ENCODE measurements at regions not wholly inside any gene's neighbourhood (a gene's known extent, or its start where the extent isn't known, plus 50 kb on each side); places are given as distances from the start of the nearest gene placed in this dataset.
A peak's percentile ranks its signal among the peaks of the same experiment; 100 is the strongest.

DNA sequence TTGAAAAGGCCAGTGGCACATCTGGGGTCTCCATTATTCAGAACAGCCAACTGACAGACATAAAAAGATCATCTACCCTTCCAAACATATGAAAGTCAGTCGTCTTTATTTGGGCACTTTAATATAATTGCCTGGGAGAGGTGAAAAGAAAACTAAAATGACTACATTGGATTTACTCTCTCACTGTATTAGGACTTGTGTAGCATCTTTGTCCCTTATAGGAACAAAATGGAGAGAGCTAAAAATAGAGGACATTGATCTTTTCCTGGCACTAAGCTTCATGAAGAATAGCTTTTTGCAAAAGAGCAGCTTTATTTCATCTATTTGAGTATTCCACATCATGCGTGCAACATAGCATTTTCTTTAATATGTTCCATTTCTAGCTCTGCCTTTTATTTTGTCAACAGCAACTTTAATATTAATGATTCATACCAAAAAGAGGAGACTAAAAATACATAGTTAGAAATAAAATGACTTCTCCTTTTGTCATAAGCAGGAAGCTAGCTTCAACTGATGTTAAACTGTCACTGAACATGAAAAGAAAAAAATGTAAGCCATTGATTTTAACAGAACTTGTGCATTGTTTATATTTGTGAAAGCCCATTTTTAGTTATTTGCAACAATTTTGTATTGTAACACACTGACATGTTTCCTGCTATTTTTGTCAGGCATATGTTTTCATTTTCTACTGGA, 254.6 kb downstream of the SEC23A start:
- no peak for ATAC-seq
- no peaks in the 10 kb centered on the region for H3K4me1 ChIP-seq
- no peak for DNase-seq
- H3K27ac ChIP-seq = no peak overlapping the region
- H3K27me3 ChIP-seq = no peaks in the 10 kb centered on the region
- no peaks in the 10 kb centered on the region for H3K9me3 ChIP-seq
- H3K4me3 ChIP-seq = no peak overlapping the region
- TF ChIP-seq POLR2A (IDR thresholded peaks at IDR 0.05) = no peak
- TF ChIP-seq CTCF (IDR thresholded peaks at IDR 0.05) = no peak
- 47 to 61% methylated on average over 2 of the region's 2 CpGs for WGBS, 2 donors
- no peaks in the 10 kb centered on the region for H3K36me3 ChIP-seq (replicated peaks in 1 of 2; ENCODE audit: insufficient read depth in 1 of 2, low read depth in 2 of 2)
- intact Hi-C loops (cut with DNase I) = no loop called here

- peak in 3 of 4 donors; percentile 14 to 52 (median 26) for DNase-seq
Measured at GRCh38 chr14:38847161-38847560, 255.9 kb downstream of the SEC23A start.

DNA sequence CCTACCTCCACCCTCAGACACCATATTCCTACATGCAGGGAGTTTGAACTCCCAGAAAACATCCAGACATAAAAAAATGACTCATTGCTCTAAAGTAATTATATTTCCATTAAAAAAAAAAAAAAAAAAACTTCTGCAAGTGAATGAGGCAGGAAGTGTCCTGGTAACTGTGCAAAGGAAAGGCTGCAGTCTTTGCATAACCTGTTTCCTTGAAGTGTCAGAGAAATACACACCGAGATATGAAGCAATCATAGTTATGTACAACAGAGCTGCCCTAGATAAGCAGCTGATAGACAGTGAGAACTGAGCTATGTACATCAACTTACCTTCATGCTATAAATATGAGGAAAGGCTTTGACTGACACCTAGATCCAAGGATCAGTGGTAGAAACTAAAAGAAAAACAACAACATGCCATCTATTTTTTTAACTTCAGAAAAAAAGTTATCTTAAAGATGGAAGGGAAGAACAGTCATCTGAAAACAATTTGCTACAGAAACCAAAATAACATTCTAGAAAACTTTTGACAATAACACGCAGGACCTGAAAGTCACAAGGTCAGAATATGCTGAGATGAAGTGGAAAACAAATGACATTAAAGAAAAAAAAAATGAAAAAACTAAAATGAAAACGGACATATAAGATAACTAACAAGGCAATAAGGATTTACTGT, 263.2 kb downstream of the SEC23A start:
- DNase-seq (no peak), ATAC-seq (no peak)
- Histone ChIP-seq H3K27ac (no peak overlapping the region), H3K4me1 (peaks cover 11% of the 10 kb centered on the region), H3K36me3 (replicated peaks in 1 of 2; ENCODE audit: insufficient read depth in 1 of 2, low read depth in 2 of 2) (no peaks in the 10 kb centered on the region), H3K9me3 (no peaks in the 10 kb centered on the region), H3K4me3 (no peak overlapping the region), H3K27me3 (no peaks in the 10 kb centered on the region)
- intact Hi-C loops (cut with DNase I) = no loop called here
- 16 to 33% methylated on average over 3 of the region's 3 CpGs for WGBS, 2 donors
- TF ChIP-seq POLR2A (IDR thresholded peaks at IDR 0.05) (no peak), CTCF (IDR thresholded peaks at IDR 0.05) (no peak)

More at GRCh38 chr14:38847161-38847560, 255.9 kb downstream of the SEC23A start:
- H3K27ac ChIP-seq = no peak overlapping the region
- no peak for ATAC-seq
- TF ChIP-seq CTCF (IDR thresholded peaks at IDR 0.05) = no peak
- no peak for TF ChIP-seq POLR2A (IDR thresholded peaks at IDR 0.05)
- H3K9me3 ChIP-seq = no peaks in the 10 kb centered on the region
- no peak overlapping the region for H3K4me3 ChIP-seq
- H3K27me3 ChIP-seq = no peaks in the 10 kb centered on the region
- intact Hi-C loops (cut with DNase I) = no loop called here
- H3K4me1 ChIP-seq = no peaks in the 10 kb centered on the region
- WGBS, 2 donors = 38 to 40% methylated on average over 3 of the region's 3 CpGs
- H3K36me3 ChIP-seq (replicated peaks in 1 of 2; ENCODE audit: insufficient read depth in 1 of 2, low read depth in 2 of 2) = no peaks in the 10 kb centered on the region

GRCh38 chr14:38838979-38839323, 264.1 kb downstream of the SEC23A start:
- intact Hi-C loops (cut with DNase I) = no loop called here
- TF ChIP-seq CTCF (IDR thresholded peaks at IDR 0.05) (no peak), POLR2A (IDR thresholded peaks at IDR 0.05) (no peak)

More at GRCh38 chr14:38838979-38839323, 264.1 kb downstream of the SEC23A start:
- Histone ChIP-seq H3K36me3 (replicated peaks in 1 of 2; ENCODE audit: insufficient read depth in 1 of 2, low read depth in 2 of 2) (no peaks in the 10 kb centered on the region), H3K27ac (no peak overlapping the region), H3K9me3 (no peaks in the 10 kb centered on the region), H3K4me3 (no peak overlapping the region), H3K4me1 (peaks cover 11% of the 10 kb centered on the region), H3K27me3 (no peaks in the 10 kb centered on the region)
- DNase-seq (no peak), ATAC-seq (no peak)
- 74 to 85% methylated on average over 8 of the region's 8 CpGs for WGBS, 2 donors

Data from body of pancreas (tissue), 4 donors.